ENCODE measurements at regions not wholly inside any gene's neighbourhood (a gene's known extent, or its start where the extent isn't known, plus 50 kb on each side); places are given as distances from the start of the nearest gene placed in this dataset.

- ChIA-PET CTCF (interaction anchor here (1.0 kb wide), 1 partner anchor 435 kb away, joined by 3 read pairs; no protein-coding TSS in a partner anchor), POLR2A (no interaction called here), RAD21 (ENCODE audit: unreplicated experiment) (no interaction called here), SMC1A (ENCODE audit: uncharacterized antibody, unreplicated experiment) (no interaction called here)
- Histone ChIP-seq H3K4me1 (ENCODE audit: control insufficient read depth, insufficient read depth, low read length) (no peaks in the 10 kb centered on the region), H3K9me3 (replicated peaks; ENCODE audit: control insufficient read depth, insufficient read depth, low read length) (no peaks in the 10 kb centered on the region), H3K4me2 (ENCODE audit: control insufficient read depth, insufficient read depth) (no peak overlapping the region), H4K20me1 (ENCODE audit: control insufficient read depth, insufficient read depth) (no peaks in the 10 kb centered on the region), H3K79me2 (ENCODE audit: control insufficient read depth, insufficient read depth, low read length) (no peaks in the 10 kb centered on the region), H3K27me3 (replicated peaks in 1 of 2; ENCODE audit: control insufficient read depth in 2 of 2, insufficient read depth in 2 of 2, low read length in 1 of 2) (no peaks in the 10 kb centered on the region), H2AFZ (ENCODE audit: control insufficient read depth, low read depth, low read length) (no peak overlapping the region), H3K27ac (ENCODE audit: control insufficient read depth, insufficient read depth) (no peak overlapping the region), H3K9ac (ENCODE audit: control insufficient read depth, insufficient read depth, low read length) (no peak overlapping the region), H3K4me3 (no peak overlapping the region), H3K36me3 (ENCODE audit: control insufficient read depth in 2 of 2, insufficient read depth in 2 of 2, low read length in 1 of 2) (no peaks in the 10 kb centered on the region)
- no TSS peak for BruUV-seq (replicated peaks)
- intact Hi-C loops (cut with micrococcal nuclease; ENCODE audit: unreplicated experiment) = no loop called here
- TF ChIP-seq USF1 (IDR thresholded peaks at IDR 0.05; ENCODE audit: borderline replicate concordance, extremely low read length, insufficient read depth, low read depth, low read length) = no peak
- no peak for TF ChIP-seq CREB1 (IDR thresholded peaks at IDR 0.05; ENCODE audit: low read depth)
- TF ChIP-seq KAT2A (conservative IDR thresholded peaks at IDR 0.05; ENCODE audit: control insufficient read depth, low read depth, low read length) = no peak
- no peak for TF ChIP-seq CBX5 (IDR thresholded peaks at IDR 0.05; ENCODE audit: low read depth)
- TF ChIP-seq ZNF274 (IDR thresholded peaks at IDR 0.05; ENCODE audit: insufficient read depth, insufficient read length) = no peak
- no peak for TF ChIP-seq TARDBP (IDR thresholded peaks at IDR 0.05; ENCODE audit: borderline replicate concordance)
- no peak for TF ChIP-seq NRF1 (conservative IDR thresholded peaks at IDR 0.05; ENCODE audit: low read depth, low read length)
- TF ChIP-seq SMC3 (IDR thresholded peaks at IDR 0.05; ENCODE audit: borderline replicate concordance, low read length) = no peak
- TF ChIP-seq SREBF2 (IDR thresholded peaks at IDR 0.05; ENCODE audit: low read length) = no peak
- no peak for TF ChIP-seq SUPT20H (IDR thresholded peaks at IDR 0.05; ENCODE audit: borderline replicate concordance, control insufficient read depth, low read depth, low read length)
- TF ChIP-seq PBX3 (IDR thresholded peaks at IDR 0.05; ENCODE audit: insufficient replicate concordance, low read depth, low read length) = no peak
- TF ChIP-seq BCLAF1 (IDR thresholded peaks at IDR 0.05) = no peak
- in situ Hi-C loops (cut with MboI) = no loop called here
- FAIRE-seq (no peak), ATAC-seq (no peak), DNase-seq (ENCODE audit: low read depth, low spot score) (no peak)
- WGBS (ENCODE audit: insufficient coverage, insufficient replicate concordance, low lambda C conversion rate, missing lambda C conversion rate) = 0% methylated on average over 2 of the region's 2 CpGs
Observed at GRCh38 chr1:198032668-198033067, 115.5 kb downstream of the LHX9 start.
